LoVo (cell line): ENCODE measurements at regions not wholly inside any gene's neighbourhood (a gene's known extent, or its start where the extent isn't known, plus 50 kb on each side); places are given as distances from the start of the nearest gene placed in this dataset.
"Not testable (repeated sequence)": the region's sequence is repeated elsewhere in the genome, so short reads cannot be mapped to it uniquely, and the experiment has no call there.

ENCODE experiments used
- DNase-seq: peaks from one replicate; pipeline ENCODE4 v3.0.0-alpha.2; 2016; ENCODE audit warnings: low spot score

GRCh38 chr7:16933296-16934279 is 51.8 kb upstream of the AGR3 start:
- DNase-seq = no peak

DNA sequence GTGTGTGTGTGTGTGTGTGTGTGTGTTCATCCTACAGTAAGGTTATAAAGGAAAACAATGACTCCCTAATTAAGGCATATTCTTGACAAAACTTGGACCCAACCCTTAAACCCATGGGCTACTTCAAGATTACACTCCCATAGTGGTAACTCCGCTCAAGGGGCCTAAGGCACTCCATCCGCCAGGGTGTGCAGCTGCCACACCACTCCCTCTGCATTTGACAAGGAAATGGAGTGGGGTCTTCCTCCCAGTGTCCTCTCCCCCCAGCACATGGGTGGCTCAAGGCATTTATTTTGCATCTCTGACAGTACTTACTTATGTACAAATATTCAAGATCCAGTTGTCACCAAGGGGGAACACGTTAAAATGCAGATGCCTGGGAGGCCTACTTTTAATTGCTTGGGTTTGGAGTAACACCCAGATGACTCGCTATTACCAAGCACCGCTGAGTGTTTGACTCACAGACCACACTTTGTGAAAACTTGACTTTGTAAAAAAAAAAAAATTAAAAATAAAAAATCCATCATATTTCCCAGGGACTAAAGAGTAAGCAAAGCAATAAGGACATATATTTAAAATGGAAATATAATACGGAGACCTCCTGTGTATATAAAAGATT is 53.0 kb upstream of the AGR3 start:
- DNase-seq = peak; percentile 57

- DNase-seq = peak; percentile 86
Measured at GRCh38 chr7:16935341-16935735, 53.6 kb upstream of the AGR3 start.

DNA sequence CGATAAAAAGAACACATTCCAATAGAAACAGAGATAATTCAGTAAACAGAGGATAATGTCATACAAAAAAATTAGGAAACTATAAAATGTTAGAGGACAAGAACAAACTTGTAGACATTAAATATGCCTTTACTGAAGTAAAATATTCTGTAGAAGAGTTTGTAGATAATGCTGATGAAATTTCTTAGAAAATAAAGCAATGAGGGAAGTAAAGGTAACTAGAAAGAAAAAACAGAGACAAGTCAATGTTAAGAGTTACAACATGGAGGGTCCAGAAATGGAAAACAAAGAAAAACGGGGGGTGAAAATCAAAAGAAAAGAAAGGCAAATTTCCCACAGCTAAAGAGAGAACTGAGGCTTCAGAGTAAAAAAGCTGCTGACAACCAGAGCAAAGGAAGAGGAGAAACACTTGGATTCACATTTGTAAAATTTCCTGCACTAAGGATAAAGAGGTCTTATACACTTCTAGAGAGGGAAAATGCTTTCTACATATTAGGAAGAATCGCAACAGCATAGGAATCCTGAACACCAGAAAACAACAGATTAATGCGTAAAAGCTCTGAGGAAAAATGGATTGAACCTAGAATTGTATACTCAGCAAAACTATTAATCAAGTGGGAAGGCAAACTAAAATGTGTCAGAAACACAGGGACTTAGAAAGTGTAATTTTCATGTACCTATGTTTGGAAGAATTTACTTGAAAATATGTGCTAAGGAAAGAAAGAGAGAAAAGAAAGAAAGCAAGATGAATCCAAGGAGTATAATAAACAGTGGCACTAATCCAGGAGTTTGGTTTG is 55.0 kb upstream of the AGR3 start:
- DNase-seq = no peak

DNA sequence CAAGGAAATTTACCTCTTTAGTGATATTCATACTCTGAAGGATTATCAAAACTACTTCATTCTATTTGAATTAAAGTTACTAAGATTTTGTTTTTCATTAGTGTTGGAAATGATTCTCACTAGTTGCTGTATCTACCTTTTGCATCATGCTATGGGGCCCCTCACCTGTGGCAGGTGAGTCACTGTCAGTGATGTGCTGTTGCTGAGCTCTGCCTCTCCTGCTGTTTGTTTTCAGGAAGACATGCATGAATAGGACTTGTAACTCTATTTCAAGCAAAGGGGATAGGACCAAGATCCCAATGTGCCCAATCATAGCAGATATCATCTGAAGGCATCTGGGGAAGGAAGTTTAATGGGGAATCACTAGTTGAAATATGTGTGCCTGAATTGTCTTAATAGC is 57.4 kb upstream of the AGR3 start:
- no peak for DNase-seq

DNA sequence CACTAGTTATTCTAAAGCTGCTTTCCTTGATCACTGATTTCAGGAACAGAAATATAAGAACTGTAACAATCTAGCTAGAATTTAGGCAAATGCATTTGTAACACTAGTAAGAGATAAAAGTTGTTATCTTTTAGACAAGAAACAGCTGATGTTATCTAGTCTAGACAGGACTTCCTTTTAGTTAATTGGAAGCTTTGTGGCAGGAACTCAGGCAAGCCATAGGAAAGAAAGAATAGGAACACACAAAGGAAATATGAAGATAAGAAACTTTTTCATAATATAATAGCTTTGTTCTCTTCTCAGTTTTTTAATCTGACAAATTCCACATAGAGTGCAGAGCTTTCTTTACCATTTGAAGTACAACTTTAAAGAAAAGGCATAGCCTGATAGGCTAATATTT is 59.0 kb upstream of the AGR3 start:
- no peak for DNase-seq

DNA sequence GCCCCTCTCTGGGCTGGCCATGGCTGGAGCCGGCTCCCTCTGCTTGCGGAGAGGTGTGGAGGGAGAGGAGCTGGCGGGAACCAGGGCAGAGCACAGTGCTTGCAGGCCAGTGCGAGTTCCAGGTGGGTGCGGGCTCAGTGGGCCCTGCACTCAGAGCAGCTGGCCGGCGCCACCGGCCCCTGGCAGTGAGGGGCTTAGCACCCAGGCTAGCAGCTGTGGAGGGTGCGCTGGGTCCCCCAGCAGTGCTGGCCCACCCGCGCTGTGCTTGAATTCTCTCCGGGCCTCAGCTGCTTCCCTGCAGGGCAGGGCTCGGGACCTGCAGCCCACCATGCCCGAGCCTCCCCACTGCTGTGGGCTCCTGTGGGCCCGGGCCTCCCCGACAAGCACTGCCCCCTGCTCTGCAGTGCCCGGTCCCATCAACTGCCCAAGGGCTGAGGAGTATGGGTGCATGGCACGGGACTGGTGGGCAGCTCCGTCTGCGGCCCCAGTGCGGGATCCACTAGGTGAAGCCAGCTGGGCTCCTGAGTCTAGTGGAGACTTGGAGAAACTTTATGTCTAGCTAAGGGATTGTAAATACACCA is 61.2 kb upstream of the AGR3 start:
- no peak for DNase-seq

- DNase-seq = no peak
Measured at GRCh38 chr7:16944936-16945335, 63.2 kb upstream of the AGR3 start.

- DNase-seq = no peak
Measured at GRCh38 chr7:16945372-16945771, 63.6 kb upstream of the AGR3 start.

GRCh38 chr7:16948110-16948509 is 66.3 kb upstream of the AGR3 start:
- DNase-seq = not testable (repeated sequence)

DNA sequence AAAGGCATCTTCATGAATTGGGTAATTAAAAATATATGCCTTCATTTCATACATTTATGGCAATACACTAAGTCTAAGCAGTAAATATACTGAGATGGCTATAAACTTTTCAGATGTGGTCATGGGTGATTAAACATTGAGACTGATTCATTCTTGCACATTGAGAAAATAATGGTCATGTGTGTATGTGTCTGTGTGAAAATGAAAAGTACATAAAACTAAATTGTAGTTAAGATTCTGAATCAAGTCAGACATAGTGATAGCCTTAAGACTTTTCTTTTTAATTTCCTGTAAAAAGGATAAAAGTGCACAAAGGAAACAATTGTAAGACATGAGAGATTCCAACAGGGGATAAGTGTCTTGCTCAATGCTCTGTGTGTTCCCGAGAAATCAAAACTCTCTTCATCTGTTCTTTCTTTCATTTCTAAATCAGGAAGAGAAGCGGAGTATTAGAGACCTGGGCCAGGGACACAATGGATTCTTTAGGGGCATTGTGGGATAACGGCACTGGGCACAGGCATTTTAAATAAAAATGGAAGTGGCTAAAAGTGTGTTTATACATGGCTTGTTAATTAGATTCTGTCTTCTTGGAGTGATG is 69.8 kb upstream of the AGR3 start:
- DNase-seq = peak; percentile 22

GRCh38 chr7:16954321-16954720 is 72.5 kb upstream of the AGR3 start:
- no peak for DNase-seq

- DNase-seq = no peak
Measured at GRCh38 chr7:16958724-16959123, 76.9 kb upstream of the AGR3 start.

DNA sequence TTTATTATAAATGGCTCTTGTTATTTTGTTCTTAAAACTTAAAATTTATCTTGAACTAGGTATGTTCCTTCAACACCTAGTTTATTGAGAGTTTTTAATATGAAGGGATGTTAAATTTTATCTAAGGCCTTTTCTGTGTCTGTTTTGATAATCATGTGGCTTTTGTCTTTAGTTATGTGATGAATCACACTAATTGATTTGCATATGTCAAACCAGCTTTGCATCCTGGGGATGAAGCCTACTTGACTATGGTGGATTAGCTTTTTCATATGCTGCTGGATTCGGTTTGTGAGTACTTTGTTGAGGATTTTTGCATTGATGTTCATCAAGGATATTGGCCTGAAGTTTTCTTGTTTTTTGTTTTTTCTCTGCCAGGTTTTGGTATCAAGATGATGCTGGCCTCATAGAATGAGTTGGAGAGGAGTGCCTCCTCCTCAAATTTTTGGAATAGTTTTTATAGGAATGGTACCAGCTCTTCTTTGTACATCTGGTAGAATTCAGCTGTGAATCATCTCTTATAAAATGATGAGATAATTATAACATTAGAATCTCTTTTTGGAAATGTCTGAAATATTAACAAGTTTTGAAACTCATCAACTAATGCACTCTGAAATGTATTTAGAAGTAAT is 78.7 kb upstream of the AGR3 start:
- no peak for DNase-seq

DNA sequence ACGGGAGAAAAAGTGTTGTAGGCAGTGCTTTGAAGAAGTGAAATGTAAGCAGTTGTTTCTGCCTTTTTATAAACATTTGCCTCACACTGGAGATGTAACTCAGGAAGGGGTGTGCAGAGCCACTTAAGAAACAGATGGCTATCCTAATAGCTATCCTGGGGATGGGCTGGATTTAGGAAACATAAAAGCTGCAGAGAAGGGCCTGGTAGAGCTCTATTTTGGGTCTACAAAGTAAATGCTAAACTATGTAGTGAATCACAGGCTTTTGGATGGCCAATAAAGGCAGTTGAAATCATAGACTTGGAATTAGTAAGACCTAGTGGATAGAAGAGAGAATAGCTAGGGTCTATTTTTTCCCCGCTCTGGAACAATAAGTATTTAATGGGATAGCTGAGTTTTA is 79.9 kb upstream of the AGR3 start:
- DNase-seq = no peak

DNA sequence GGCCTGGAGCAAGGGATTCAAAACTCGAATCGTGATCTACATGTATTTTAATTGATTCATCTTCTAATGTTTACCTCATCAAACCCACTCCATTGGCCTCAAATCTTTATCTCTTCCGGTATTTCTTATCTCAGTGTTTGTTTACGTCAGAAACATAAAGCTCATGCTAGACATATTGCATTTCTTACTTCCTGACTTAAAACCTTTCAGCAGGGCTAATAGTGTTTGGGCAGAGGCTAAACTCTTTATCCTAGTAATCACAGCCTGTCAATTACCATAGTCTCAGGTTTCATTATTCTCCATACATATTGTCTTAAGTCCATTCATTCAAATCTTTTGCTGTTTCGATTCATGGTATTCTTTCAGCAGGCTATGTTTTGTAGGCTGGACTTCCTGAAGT is 81.3 kb upstream of the AGR3 start:
- DNase-seq = no peak

DNA sequence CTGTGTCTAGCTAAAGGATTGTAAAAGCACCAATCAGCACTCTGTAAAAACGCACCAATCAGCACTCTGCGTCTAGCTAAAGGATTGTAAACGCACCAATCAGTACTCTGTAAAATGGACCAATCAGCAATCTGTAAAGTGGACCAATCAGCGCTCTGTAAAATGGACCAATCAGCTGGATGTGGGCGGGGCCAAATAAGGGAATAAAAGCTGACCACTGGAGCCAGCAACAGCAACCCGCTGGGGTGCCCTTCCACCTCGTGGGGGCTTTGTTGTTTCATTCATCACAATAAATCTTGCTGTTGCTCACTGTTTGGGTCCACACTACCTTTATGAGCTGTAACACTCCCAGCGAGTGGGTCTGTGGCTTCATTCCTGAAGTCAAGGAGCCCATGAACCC is 83.9 kb upstream of the AGR3 start:
- not testable (repeated sequence) for DNase-seq

GRCh38 chr7:16967300-16967811 is 85.6 kb upstream of the AGR3 start:
- no peak for DNase-seq

DNA sequence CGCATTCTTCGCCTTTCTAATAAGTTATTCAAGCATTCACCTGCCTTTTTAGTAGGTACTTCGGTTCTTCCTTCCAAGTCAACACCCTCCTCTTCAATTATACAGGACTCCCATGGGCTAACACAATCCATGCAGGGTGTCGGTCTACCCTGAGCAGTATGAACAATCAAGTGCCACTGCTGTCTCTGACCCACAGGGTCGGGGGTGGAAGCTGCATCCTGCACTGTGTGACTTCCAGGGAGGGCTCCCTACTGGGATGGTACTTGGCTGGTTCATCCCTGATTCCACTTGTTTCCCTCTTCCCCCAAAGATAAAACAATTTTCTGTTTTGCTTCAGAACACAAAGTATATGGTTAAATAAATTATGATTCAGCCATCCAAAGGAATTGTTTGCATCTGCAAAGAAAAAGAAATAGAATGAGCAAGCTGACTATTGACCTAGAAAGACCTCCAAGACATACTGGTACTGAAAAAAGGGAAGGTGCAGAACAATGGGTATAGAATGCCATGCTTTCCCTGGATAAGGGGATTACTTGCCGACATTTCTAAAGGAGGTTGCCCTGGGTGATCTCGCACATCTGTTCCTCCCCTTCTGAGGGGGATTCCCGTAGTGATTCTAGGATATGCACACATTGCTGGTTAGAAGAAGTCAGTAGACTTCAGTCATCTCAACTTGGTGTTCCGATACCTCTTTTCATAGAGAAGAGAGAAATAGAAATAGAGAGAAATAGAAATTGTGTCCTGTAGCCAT is 89.1 kb upstream of the AGR3 start:
- no peak for DNase-seq

GRCh38 chr7:16975712-16976111 is 93.9 kb upstream of the AGR3 start:
- no peak for DNase-seq
